CD4-positive, alpha-beta T cell treated with Interleukin-6 for 4 hours (primary cell): ENCODE measurements at regions not wholly inside any gene's neighbourhood (a gene's known extent, or its start where the extent isn't known, plus 50 kb on each side); places are given as distances from the start of the nearest gene placed in this dataset.

ENCODE experiments used
- DNase-seq: peaks from one replicate; pipeline ENCODE4 v3.0.0-alpha.2; 2020; ENCODE audit warnings: mixed read lengths

- DNase-seq: no peak
These were observed 87.2 kb downstream of the SPRING1 start for GRCh38 chr12:116650585-116651087.

GRCh38 chr12:116650062-116650461 is 87.8 kb downstream of the SPRING1 start:
- no peak for DNase-seq

- DNase-seq: no peak
These were observed 88.6 kb downstream of the MAP1LC3B2 start for GRCh38 chr12:116647813-116648212.

GRCh38 chr12:116646901-116647300 is 87.7 kb downstream of the MAP1LC3B2 start:
- no peak for DNase-seq

- no peak for DNase-seq
These were observed 85.6 kb downstream of the MAP1LC3B2 start for GRCh38 chr12:116644806-116645205.

GRCh38 chr12:116642683-116643082 is 83.5 kb downstream of the MAP1LC3B2 start:
- DNase-seq: no peak

- DNase-seq: no peak
These were observed 82.9 kb downstream of the MAP1LC3B2 start for GRCh38 chr12:116642106-116642505.

GRCh38 chr12:116640281-116640680 is 81.1 kb downstream of the MAP1LC3B2 start:
- DNase-seq: no peak

GRCh38 chr12:116639765-116640164 is 80.6 kb downstream of the MAP1LC3B2 start:
- DNase-seq: no peak

- DNase-seq: no peak
These were observed 79.2 kb downstream of the MAP1LC3B2 start for GRCh38 chr12:116638376-116638775.

GRCh38 chr12:116637589-116638150 is 78.5 kb downstream of the MAP1LC3B2 start:
- DNase-seq: no peak

GRCh38 chr12:116636608-116637519 is 77.7 kb downstream of the MAP1LC3B2 start:
- no peak for DNase-seq

GRCh38 chr12:116635487-116635886 is 76.3 kb downstream of the MAP1LC3B2 start:
- DNase-seq: no peak

- no peak for DNase-seq
These were observed 74.3 kb downstream of the MAP1LC3B2 start for GRCh38 chr12:116633476-116633875.

GRCh38 chr12:116631619-116632018 is 72.4 kb downstream of the MAP1LC3B2 start:
- no peak for DNase-seq

- DNase-seq: no peak
These were observed 71.6 kb downstream of the MAP1LC3B2 start for GRCh38 chr12:116630762-116631161.

- DNase-seq: no peak
These were observed 70.3 kb downstream of the MAP1LC3B2 start for GRCh38 chr12:116629480-116629879.

GRCh38 chr12:116628989-116629388 is 69.8 kb downstream of the MAP1LC3B2 start:
- no peak for DNase-seq

- no peak for DNase-seq
These were observed 69.2 kb downstream of the MAP1LC3B2 start for GRCh38 chr12:116628450-116628793.
